SK-N-SH (cell line): ENCODE measurements at regions not wholly inside any gene's neighbourhood (a gene's known extent, or its start where the extent isn't known, plus 50 kb on each side); places are given as distances from the start of the nearest gene placed in this dataset.

Experiments
- CTCF ChIA-PET: fragments of 300-600, 350-600 bp; formaldehyde crosslinking; extraction: SDS; loops from one replicate; lab custom pipeline; 2021; lab: Yijun Ruan, JAX
- POLR2A ChIA-PET: fragments of 350-600 bp; sonication (Branson Sonifier 250); formaldehyde crosslinking; extraction: SDS; loops from one replicate; lab custom pipeline; 2020; ENCODE audit warnings: antibody characterized with exemption, inconsistent platforms; lab: Yijun Ruan, JAX
- DNase-seq: peaks from one replicate; pipeline ENCODE4 v3.0.0; 2012
- H2AFZ ChIP-seq: fragments of 200-600 bp; sonication (generic); 2 replicates; pipeline ENCODE4 v1.8.1; 2016; ENCODE audit warnings: antibody characterized with exemption, mild to moderate bottlenecking, low read depth
- H3F3A ChIP-seq: fragments of 200-600 bp; sonication (generic); replicated peaks from 2 replicates; pipeline ENCODE3; 2016; ENCODE audit warnings: antibody characterized with exemption, mild to moderate bottlenecking; ENCODE audit not compliant: insufficient read depth
- H3K27ac ChIP-seq, 2 experiments: fragments of 200-500 bp in 1 of 2; fragments of 200-600 bp in 1 of 2; sonication (Bioruptor generic) in 1 of 2; sonication (generic), shearing (Covaris generic) in 1 of 2; 2 replicates each; pipeline versions ENCODE4 v1.5.1 to v1.6.1; 2014 to 2016; ENCODE audit warnings: low read depth in 2 of 2, inconsistent platforms in 1 of 2, low read length in 1 of 2, mild to moderate bottlenecking in 1 of 2, mixed read lengths in 1 of 2
- H3K27me3 ChIP-seq: fragments of 200-600 bp; sonication (generic), shearing (Covaris generic); 2 replicates; pipeline ENCODE4 v1.6.1; 2016; ENCODE audit warnings: mixed run types; ENCODE audit not compliant: insufficient read depth
- H3K36me3 ChIP-seq, 2 experiments: fragments of 200-500 bp in 1 of 2; fragments of 200-600 bp in 1 of 2; sonication (Bioruptor generic) in 1 of 2; sonication (generic) in 1 of 2; replicated peaks in 1 of 2; 2 replicates each; pipeline versions ENCODE3 to v1.5.1; 2014 to 2016; ENCODE audit warnings: low read length in 1 of 2, mild to moderate bottlenecking in 1 of 2; ENCODE audit not compliant: insufficient read depth in 2 of 2, control insufficient read depth in 1 of 2
- H3K4me1 ChIP-seq, 2 experiments: fragments of 200-500 bp in 1 of 2; fragments of 200-600 bp in 1 of 2; sonication (Bioruptor generic) in 1 of 2; sonication (generic), shearing (Covaris generic) in 1 of 2; 2 replicates each; pipeline versions ENCODE4 v1.5.1 to v1.6.1; 2014 to 2016; ENCODE audit warnings: low read depth in 1 of 2, low read length in 1 of 2, mixed run types in 1 of 2; ENCODE audit not compliant: insufficient read depth in 2 of 2, control insufficient read depth in 1 of 2
- H3K4me2 ChIP-seq: fragments of 200-600 bp; sonication (generic), shearing (Covaris generic); 2 replicates; pipeline ENCODE4 v1.6.1; 2017; ENCODE audit warnings: mixed run types
- H3K4me3 ChIP-seq, 2 experiments: fragments of 200-500 bp in 1 of 2; fragments of 200-600 bp in 1 of 2; sonication (Bioruptor generic) in 1 of 2; sonication (generic), shearing (Covaris generic) in 1 of 2; 2 replicates each; pipeline versions ENCODE4 v1.5.1 to v1.8.1; 2014 to 2016; ENCODE audit warnings: low read depth in 2 of 2, inconsistent platforms in 1 of 2, low read length in 1 of 2, mild to moderate bottlenecking in 1 of 2, mixed read lengths in 1 of 2, moderate library complexity in 1 of 2
- H3K79me2 ChIP-seq: fragments of 200-600 bp; sonication (generic); 2 replicates; pipeline ENCODE4 v1.8.1; 2017; ENCODE audit warnings: mild to moderate bottlenecking; ENCODE audit not compliant: insufficient read depth
- H3K9ac ChIP-seq: fragments of 200-600 bp; sonication (generic); 2 replicates; pipeline ENCODE4 v1.6.1; 2017; ENCODE audit warnings: mixed run types
- H3K9me2 ChIP-seq: fragments of 200-600 bp; sonication (generic); 2 replicates; pipeline ENCODE4 v1.6.1; 2017; ENCODE audit warnings: mixed run types
- H3K9me3 ChIP-seq: fragments of 200-600 bp; sonication (generic); 2 replicates; pipeline ENCODE4 v1.6.1; 2017; ENCODE audit warnings: mixed run types, mild to moderate bottlenecking, moderate library complexity
- H4K20me1 ChIP-seq: fragments of 200-600 bp; sonication (generic); 2 replicates; pipeline ENCODE4 v1.6.1; 2017; ENCODE audit warnings: mild to moderate bottlenecking, mixed run types; ENCODE audit not compliant: insufficient read depth
- ELF1 ChIP-seq: IDR thresholded peaks from 2 replicates; pipeline ENCODE4 v1.4.0; 2012
- EZH2phosphoT487 ChIP-seq: fragments of 200-600 bp; sonication (generic); IDR thresholded peaks from 2 replicates; pipeline ENCODE4 v1.6.1; 2017; ENCODE audit warnings: low read depth, mixed run types, mild to moderate bottlenecking, antibody characterized with exemption, moderate library complexity, borderline replicate concordance
- MXI1 ChIP-seq: IDR thresholded peaks from 2 replicates; pipeline ENCODE4 v1.6.1; 2012; ENCODE audit warnings: mild to moderate bottlenecking, low read depth, low read length, improper control_type of control experiment
- NFIC ChIP-seq: IDR thresholded peaks from 2 replicates; pipeline ENCODE4 v1.4.0; 2012; ENCODE audit warnings: borderline replicate concordance
- POLR2AphosphoS5 ChIP-seq: IDR thresholded peaks from 2 replicates; pipeline ENCODE4 v1.6.1; 2012; ENCODE audit warnings: low read depth, low read length
- RCOR1 ChIP-seq: fragments of 150-350 bp; IDR thresholded peaks from 2 replicates; pipeline ENCODE4 v1.6.1; 2017; ENCODE audit warnings: antibody characterized with exemption, low read length
- REST ChIP-seq: IDR thresholded peaks from 2 replicates; pipeline ENCODE4 v1.6.1; 2012; ENCODE audit warnings: mild to moderate bottlenecking, low read depth, low read length, moderate library complexity
- RFX5 ChIP-seq: IDR thresholded peaks from 2 replicates; pipeline ENCODE4 v1.6.1; 2012; ENCODE audit warnings: mild to moderate bottlenecking, improper control_type of control experiment, low read length
- SIN3A ChIP-seq: IDR thresholded peaks from 2 replicates; pipeline ENCODE4 v1.6.1; 2012; ENCODE audit warnings: low read depth, mild to moderate bottlenecking, low read length, moderate library complexity, borderline replicate concordance
- SMC3 ChIP-seq: IDR thresholded peaks from 2 replicates; pipeline ENCODE4 v1.6.1; 2012; ENCODE audit warnings: low read depth, low read length, improper control_type of control experiment
- TAF1 ChIP-seq: IDR thresholded peaks from 2 replicates; pipeline ENCODE4 v1.6.1; 2012; ENCODE audit warnings: low read depth, mild to moderate bottlenecking, low read length, moderate library complexity, borderline replicate concordance
- WGBS: methylation state at CpG from one replicate; pipeline ENCODE4 v1.1.6; 2017; ENCODE audit warnings: low lambda C conversion rate; 5-methylcytosine and 5-hydroxymethylcytosine counted together
- TF ChIP-seq, protein P1 (sequence below): fragments of 150-350 bp; IDR thresholded peaks from 2 replicates; pipeline ENCODE4 v1.6.1; 2017; ENCODE audit warnings: antibody characterized with exemption, low read length, low read depth, borderline replicate concordance

GRCh38 chr6:1486387-1486786 lies 97.0 kb downstream of the FOXF2 start:
- Histone ChIP-seq H3K36me3 (no peaks in the 10 kb centered on the region), H3K27me3 (peaks cover 26% of the 10 kb centered on the region), H4K20me1 (no peaks in the 10 kb centered on the region), H3K4me2 (no peak overlapping the region), H2AFZ (no peak overlapping the region), H3K9ac (no peak overlapping the region), H3K4me1 (no peaks in the 10 kb centered on the region), H3K9me3 (no peaks in the 10 kb centered on the region), H3K79me2 (no peaks in the 10 kb centered on the region), H3F3A (no peaks in the 10 kb centered on the region), H3K4me3 (no peak overlapping the region), H3K27ac (no peak overlapping the region), H3K9me2 (no peaks in the 10 kb centered on the region)
- 22% methylated on average over 1 of the region's 1 CpG for WGBS
- TF ChIP-seq SIN3A = no peak
- no peak for TF ChIP-seq ELF1
- TF ChIP-seq SMC3 = no peak
- no peak for TF ChIP-seq REST
- TF ChIP-seq EZH2phosphoT487 = no peak
- DNase-seq = no peak
- CTCF ChIA-PET = no interaction called here
- POLR2A ChIA-PET = no interaction called here

DNA sequence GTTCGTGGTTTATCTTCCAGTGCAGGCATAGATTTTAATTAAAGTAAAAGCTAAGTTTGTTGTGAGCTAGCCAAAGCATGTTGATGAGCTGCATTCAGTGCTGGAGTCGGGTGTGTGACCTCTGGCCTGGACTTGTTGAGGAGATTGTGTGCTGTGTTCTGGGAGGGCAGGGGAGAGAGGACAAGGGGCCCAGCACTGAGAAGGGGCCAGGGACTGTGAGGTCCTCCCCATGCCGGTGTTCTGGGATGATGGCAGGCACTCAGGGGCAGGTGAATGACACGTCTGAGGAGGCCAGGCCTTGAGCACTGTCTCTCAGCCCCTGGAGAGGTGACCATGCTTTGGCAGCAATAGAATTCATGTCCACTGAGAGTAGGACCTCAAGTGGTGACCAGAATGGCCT lies 97.9 kb downstream of the FOXF2 start:
- Histone ChIP-seq H3K27me3 (peaks cover 29% of the 10 kb centered on the region), H3K79me2 (no peaks in the 10 kb centered on the region), H2AFZ (no peak overlapping the region), H4K20me1 (no peaks in the 10 kb centered on the region), H3K9me3 (no peaks in the 10 kb centered on the region), H3K27ac (no peak overlapping the region), H3K36me3 (no peaks in the 10 kb centered on the region), H3K9me2 (no peaks in the 10 kb centered on the region), H3K4me2 (no peak overlapping the region), H3K9ac (no peak overlapping the region), H3K4me3 (no peak overlapping the region), H3F3A (no peaks in the 10 kb centered on the region)
- ChIA-PET POLR2A (no interaction called here), CTCF (no interaction called here)
- 12% methylated on average over 4 of the region's 4 CpGs for WGBS
- TF ChIP-seq MXI1 (no peak), POLR2AphosphoS5 (no peak), EZH2phosphoT487 (no peak), NFIC (no peak), ELF1 (no peak), RFX5 (no peak), RCOR1 (no peak), TAF1 (no peak)
- TF ChIP-seq, protein P1, sequence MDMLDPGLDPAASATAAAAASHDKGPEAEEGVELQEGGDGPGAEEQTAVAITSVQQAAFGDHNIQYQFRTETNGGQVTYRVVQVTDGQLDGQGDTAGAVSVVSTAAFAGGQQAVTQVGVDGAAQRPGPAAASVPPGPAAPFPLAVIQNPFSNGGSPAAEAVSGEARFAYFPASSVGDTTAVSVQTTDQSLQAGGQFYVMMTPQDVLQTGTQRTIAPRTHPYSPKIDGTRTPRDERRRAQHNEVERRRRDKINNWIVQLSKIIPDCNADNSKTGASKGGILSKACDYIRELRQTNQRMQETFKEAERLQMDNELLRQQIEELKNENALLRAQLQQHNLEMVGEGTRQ = no peak
- TF ChIP-seq, all 33 proteins: peak for 0
- no peaks in the 10 kb centered on the region for H3K4me1 ChIP-seq
- no peak for DNase-seq
